ENCODE measurements at regions not wholly inside any gene's neighbourhood (a gene's known extent, or its start where the extent isn't known, plus 50 kb on each side); places are given as distances from the start of the nearest gene placed in this dataset.

DNA sequence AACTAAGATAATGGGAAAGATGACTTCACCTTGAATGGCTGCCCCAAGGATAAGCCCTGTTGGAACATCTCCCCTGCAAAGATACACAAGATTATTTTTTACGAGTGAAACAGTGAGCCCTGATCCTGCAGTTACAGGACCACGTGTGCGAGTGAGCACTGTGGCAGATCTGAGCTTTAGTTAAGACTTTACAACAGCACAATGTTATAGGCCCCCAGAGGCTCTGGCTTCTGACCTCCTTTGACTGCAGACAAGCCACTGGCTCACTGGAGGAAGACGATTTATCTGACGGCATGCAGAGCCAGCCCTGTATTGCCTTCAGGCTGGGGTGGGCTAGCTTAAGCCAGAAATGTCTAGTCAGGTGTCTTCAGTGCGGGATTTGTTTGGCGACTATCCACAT, 174.4 kb downstream of the ARRDC4 start:
- TF ChIP-seq, protein P1, sequence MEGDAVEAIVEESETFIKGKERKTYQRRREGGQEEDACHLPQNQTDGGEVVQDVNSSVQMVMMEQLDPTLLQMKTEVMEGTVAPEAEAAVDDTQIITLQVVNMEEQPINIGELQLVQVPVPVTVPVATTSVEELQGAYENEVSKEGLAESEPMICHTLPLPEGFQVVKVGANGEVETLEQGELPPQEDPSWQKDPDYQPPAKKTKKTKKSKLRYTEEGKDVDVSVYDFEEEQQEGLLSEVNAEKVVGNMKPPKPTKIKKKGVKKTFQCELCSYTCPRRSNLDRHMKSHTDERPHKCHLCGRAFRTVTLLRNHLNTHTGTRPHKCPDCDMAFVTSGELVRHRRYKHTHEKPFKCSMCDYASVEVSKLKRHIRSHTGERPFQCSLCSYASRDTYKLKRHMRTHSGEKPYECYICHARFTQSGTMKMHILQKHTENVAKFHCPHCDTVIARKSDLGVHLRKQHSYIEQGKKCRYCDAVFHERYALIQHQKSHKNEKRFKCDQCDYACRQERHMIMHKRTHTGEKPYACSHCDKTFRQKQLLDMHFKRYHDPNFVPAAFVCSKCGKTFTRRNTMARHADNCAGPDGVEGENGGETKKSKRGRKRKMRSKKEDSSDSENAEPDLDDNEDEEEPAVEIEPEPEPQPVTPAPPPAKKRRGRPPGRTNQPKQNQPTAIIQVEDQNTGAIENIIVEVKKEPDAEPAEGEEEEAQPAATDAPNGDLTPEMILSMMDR (IDR thresholded peaks at IDR 0.05; ENCODE audit: insufficient read depth, low read depth, low read length), result no peak
- no peak for TF ChIP-seq EZH2 (IDR thresholded peaks at IDR 0.05; ENCODE audit: insufficient read depth, low read length)
